Endodermal cell (in vitro differentiated cells): ENCODE measurements at regions not wholly inside any gene's neighbourhood (a gene's known extent, or its start where the extent isn't known, plus 50 kb on each side); places are given as distances from the start of the nearest gene placed in this dataset.

Source experiments
- DNase-seq: peaks from one replicate; pipeline ENCODE4 v3.0.0-alpha.2; 2017
- H3K27ac ChIP-seq: 2 replicates; pipeline ENCODE4 v1.5.1; 2013; ENCODE audit warnings: mild to moderate bottlenecking, low read depth, low read length, moderate library complexity
- H3K27me3 ChIP-seq: 2 replicates; pipeline ENCODE4 v1.6.1; 2013; ENCODE audit warnings: mild to moderate bottlenecking, low read length, moderate library complexity; ENCODE audit not compliant: insufficient read depth, control insufficient read depth, poor library complexity, severe bottlenecking
- H3K36me3 ChIP-seq: 2 replicates; pipeline ENCODE4 v1.7.0; 2013; ENCODE audit warnings: mild to moderate bottlenecking, low read length, moderate library complexity; ENCODE audit not compliant: control insufficient read depth, insufficient read depth
- H3K4me1 ChIP-seq: one replicate; pipeline ENCODE4 v1.7.0; 2013; ENCODE audit warnings: low read length; ENCODE audit not compliant: control insufficient read depth, insufficient read depth
- H3K4me3 ChIP-seq: 2 replicates; pipeline ENCODE4 v1.5.1; 2013; ENCODE audit warnings: mild to moderate bottlenecking, low read length, moderate library complexity
- H3K9ac ChIP-seq: 2 replicates; pipeline ENCODE4 v1.6.1; 2013; ENCODE audit warnings: mild to moderate bottlenecking, low read length, moderate library complexity; ENCODE audit not compliant: poor library complexity, severe bottlenecking; ENCODE audit errors: extremely low read depth
- H3K9me3 ChIP-seq: 2 replicates; pipeline ENCODE4 v1.6.1; 2013; ENCODE audit warnings: mild to moderate bottlenecking, low read length, moderate library complexity; ENCODE audit not compliant: control insufficient read depth
- H3K27ac Mint-ChIP-seq: 2 replicates; pipeline ENCODE4 v1.8.0; 2020; ENCODE audit warnings: mixed read lengths
- H3K27me3 Mint-ChIP-seq: 2 replicates; pipeline ENCODE4 v1.8.0; 2021; ENCODE audit warnings: mild to moderate bottlenecking, mixed read lengths; ENCODE audit not compliant: insufficient read depth
- H3K36me3 Mint-ChIP-seq: 2 replicates; pipeline ENCODE4 v1.8.0; 2020; ENCODE audit warnings: low read depth, mixed read lengths
- H3K4me1 Mint-ChIP-seq: 2 replicates; pipeline ENCODE4 v1.8.0; 2020; ENCODE audit warnings: mixed read lengths
- H3K4me3 Mint-ChIP-seq: 2 replicates; pipeline ENCODE4 v1.8.0; 2020; ENCODE audit warnings: mild to moderate bottlenecking, moderate library complexity, mixed read lengths
- H3K9me3 Mint-ChIP-seq: 2 replicates; pipeline ENCODE4 v1.8.0; 2020; ENCODE audit warnings: mild to moderate bottlenecking, mixed read lengths
- CTCF ChIP-seq: fragments of 200-600 bp; sonication (generic); conservative IDR thresholded peaks from 2 replicates; pipeline ENCODE4 v1.5.0; 2021; ENCODE audit warnings: antibody characterized with exemption, mild to moderate bottlenecking
- WGBS, 2 experiments: methylation state at CpG; one replicate each; pipeline versions ENCODE4 v1.1.5 to v1.1.7; 2013; ENCODE audit warnings: missing lambda C conversion rate in 2 of 2, mixed read lengths in 1 of 2; ENCODE audit not compliant: insufficient coverage in 1 of 2, insufficient read length in 1 of 2; 5-methylcytosine and 5-hydroxymethylcytosine counted together

GRCh38 chr2:238774071-238774470, 73.8 kb upstream of the TWIST2 start:
- Mint-ChIP-seq H3K9me3 (no peaks in the 10 kb centered on the region), H3K27me3 (peaks cover 20% of the 10 kb centered on the region), H3K4me1 (peaks cover 3% of the 10 kb centered on the region), H3K27ac (no peak overlapping the region), H3K36me3 (no peaks in the 10 kb centered on the region), H3K4me3 (no peak overlapping the region)
- no peaks in the 10 kb centered on the region for H3K36me3 ChIP-seq
- H3K9ac ChIP-seq = no peak overlapping the region
- no peak for TF ChIP-seq CTCF
- H3K27ac ChIP-seq = no peak overlapping the region
- H3K4me1 ChIP-seq = no peaks in the 10 kb centered on the region
- H3K9me3 ChIP-seq = no peaks in the 10 kb centered on the region
- no peak for DNase-seq
- peaks cover 2% of the 10 kb centered on the region for H3K27me3 ChIP-seq
- WGBS, 2 experiments = 92 to 98% methylated on average over 6 to 7 of the region's 7 CpGs
- no peak overlapping the region for H3K4me3 ChIP-seq

GRCh38 chr2:238774980-238775509, 72.8 kb upstream of the TWIST2 start:
- no peaks in the 10 kb centered on the region for H3K9me3 ChIP-seq
- no peak overlapping the region for H3K9ac ChIP-seq
- Mint-ChIP-seq H3K4me3 (no peak overlapping the region), H3K4me1 (peaks cover 3% of the 10 kb centered on the region), H3K27ac (no peak overlapping the region), H3K36me3 (no peaks in the 10 kb centered on the region), H3K9me3 (no peaks in the 10 kb centered on the region), H3K27me3 (peaks cover 18% of the 10 kb centered on the region)
- H3K36me3 ChIP-seq = no peaks in the 10 kb centered on the region
- no peak for TF ChIP-seq CTCF
- 94 to 95% methylated on average over 3 to 5 of the region's 5 CpGs for WGBS, 2 experiments
- DNase-seq = peak; percentile 19
- H3K27me3 ChIP-seq = no peaks in the 10 kb centered on the region
- no peaks in the 10 kb centered on the region for H3K4me1 ChIP-seq
- H3K4me3 ChIP-seq = no peak overlapping the region
- no peak overlapping the region for H3K27ac ChIP-seq

GRCh38 chr2:238775591-238775990, 72.3 kb upstream of the TWIST2 start:
- no peak for TF ChIP-seq CTCF
- H3K36me3 Mint-ChIP-seq = no peaks in the 10 kb centered on the region
- Histone ChIP-seq H3K9me3 (no peaks in the 10 kb centered on the region), H3K36me3 (no peaks in the 10 kb centered on the region), H3K4me3 (no peak overlapping the region), H3K9ac (no peak overlapping the region), H3K27ac (no peak overlapping the region), H3K27me3 (no peaks in the 10 kb centered on the region), H3K4me1 (no peaks in the 10 kb centered on the region)
- H3K9me3 Mint-ChIP-seq = no peaks in the 10 kb centered on the region
- H3K4me1 Mint-ChIP-seq = peaks cover 3% of the 10 kb centered on the region
- H3K27ac Mint-ChIP-seq = no peak overlapping the region
- H3K27me3 Mint-ChIP-seq = peaks cover 15% of the 10 kb centered on the region
- 88 to 89% methylated on average over 6 to 11 of the region's 11 CpGs for WGBS, 2 experiments
- no peak for DNase-seq
- no peak overlapping the region for H3K4me3 Mint-ChIP-seq
